K562 (cell line): ENCODE measurements at regions not wholly inside any gene's neighbourhood (a gene's known extent, or its start where the extent isn't known, plus 50 kb on each side); places are given as distances from the start of the nearest gene placed in this dataset.

Experiments used
- CBFA2T2 ChIP-seq: fragments of 450-650 bp; conservative IDR thresholded peaks from 2 replicates; pipeline ENCODE4 v1.6.1; 2017; ENCODE audit warnings: mild to moderate bottlenecking
- NUFIP1 ChIP-seq: fragments of 450-650 bp; IDR thresholded peaks from 2 replicates; pipeline ENCODE4 v1.6.1; 2018; ENCODE audit not compliant: partially characterized antibody
- RBBP5 ChIP-seq: fragments of 200-600 bp; sonication (generic); IDR thresholded peaks from 2 replicates; pipeline ENCODE4 v1.6.1; 2012; ENCODE audit warnings: borderline replicate concordance, mild to moderate bottlenecking, low read length, control low read depth, inconsistent platforms; ENCODE audit not compliant: insufficient read depth, poor library complexity, severe bottlenecking
- ZBTB40 ChIP-seq, 2 experiments: fragments of 450-650 bp in 1 of 2; sonication (generic) in 1 of 2; formaldehyde crosslinking in 1 of 2; IDR thresholded peaks; 2 replicates each; pipeline versions ENCODE4 v1.7.1 to v1.9.0; 2016 to 2022; ENCODE audit warnings: inconsistent platforms in 1 of 2, mild to moderate bottlenecking in 1 of 2, missing genetic modification reagents in 1 of 2
- ZKSCAN3 ChIP-seq: fragments of 250-450 bp; sonication (Bioruptor Pico); IDR thresholded peaks from 2 replicates; pipeline ENCODE4 v1.4.0; 2020

DNA sequence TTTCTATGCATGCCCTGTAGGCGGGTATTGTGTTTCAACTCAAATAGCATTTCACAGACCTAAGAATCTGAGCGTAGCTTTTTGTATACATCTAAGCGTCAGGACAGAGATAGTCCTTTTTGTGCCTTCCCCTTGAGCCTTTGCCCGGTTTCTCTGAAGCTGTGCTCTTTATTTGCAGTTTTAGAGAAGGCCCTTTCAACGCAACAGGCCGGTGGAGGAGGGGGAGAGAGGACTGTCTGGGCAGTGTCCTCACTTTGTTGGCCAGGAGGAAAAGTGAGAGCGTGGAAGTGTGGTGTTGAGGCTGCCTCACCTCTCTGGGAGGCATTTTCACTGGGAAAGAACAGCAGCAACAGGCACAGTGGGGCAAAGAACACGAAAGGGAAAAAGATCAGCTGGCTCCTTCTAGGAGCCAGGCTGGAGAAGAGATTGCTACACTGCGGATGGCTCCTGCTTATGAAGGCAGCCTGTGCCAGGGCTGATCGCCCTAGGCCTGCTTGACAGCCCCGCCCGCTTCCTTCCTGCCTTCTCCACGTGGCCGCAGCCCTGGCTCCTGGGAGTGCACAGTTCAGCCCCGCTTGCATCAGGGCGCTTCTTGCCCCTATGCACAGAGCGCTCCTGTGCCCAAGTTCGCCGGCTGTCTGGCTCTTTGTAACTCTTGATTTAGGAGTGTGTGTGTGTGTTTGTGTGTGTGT, 195.6 kb upstream of the POU3F3 start (continued):
- TF ChIP-seq RBBP5 (no peak), ZKSCAN3 (CRISPR knock-in tag) (no peak), CBFA2T2 (no peak), ZBTB40 (IDR thresholded peaks at IDR 0.05) (no peak), ZBTB40 (CRISPR knock-in tag; IDR thresholded peaks at IDR 0.05) (no peak), NUFIP1 (no peak)
- TF ChIP-seq, all 486 proteins: peak for 0
